GM21786 (cell line): ENCODE measurements at regions not wholly inside any gene's neighbourhood (a gene's known extent, or its start where the extent isn't known, plus 50 kb on each side); places are given as distances from the start of the nearest gene placed in this dataset.
"Not testable (repeated sequence)": the region's sequence is repeated elsewhere in the genome, so short reads cannot be mapped to it uniquely, and the experiment has no call there.

Experiments
- ATAC-seq: cut with Tn5 transposase; IDR thresholded peaks from one replicate; pipeline ENCODE4 v1.9.1; 2021; ENCODE audit not compliant: unreplicated experiment

- no peak for ATAC-seq
Observed at GRCh38 chr4:126468144-126468543, 1153.4 kb downstream of the FAT4 start.

- ATAC-seq, result no peak
Observed at GRCh38 chr4:126470862-126471261, 1156.1 kb downstream of the FAT4 start.

- no peak for ATAC-seq
Observed at GRCh38 chr4:126475730-126476129, 1157.0 kb upstream of the INTU start.

DNA sequence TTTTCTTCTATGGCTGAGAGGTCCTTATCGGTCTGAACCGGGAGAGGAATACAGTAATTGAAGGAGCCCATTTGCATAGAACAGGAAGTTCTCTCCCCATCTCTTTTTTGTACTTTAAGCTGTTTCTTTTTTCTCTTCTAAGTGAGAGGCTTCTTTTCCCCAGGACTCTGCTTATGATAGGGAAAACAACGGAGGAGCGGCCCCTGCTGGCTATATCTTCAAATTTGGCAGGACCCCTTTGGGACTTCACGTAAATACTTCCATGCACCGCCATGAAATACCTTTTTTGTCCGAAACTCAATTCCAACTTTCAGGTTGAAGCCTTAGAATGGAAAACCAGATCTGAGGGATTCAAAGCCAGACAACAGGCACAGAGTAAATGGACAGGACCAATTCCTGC lies 1153.0 kb upstream of the INTU start:
- ATAC-seq, result no peak

DNA sequence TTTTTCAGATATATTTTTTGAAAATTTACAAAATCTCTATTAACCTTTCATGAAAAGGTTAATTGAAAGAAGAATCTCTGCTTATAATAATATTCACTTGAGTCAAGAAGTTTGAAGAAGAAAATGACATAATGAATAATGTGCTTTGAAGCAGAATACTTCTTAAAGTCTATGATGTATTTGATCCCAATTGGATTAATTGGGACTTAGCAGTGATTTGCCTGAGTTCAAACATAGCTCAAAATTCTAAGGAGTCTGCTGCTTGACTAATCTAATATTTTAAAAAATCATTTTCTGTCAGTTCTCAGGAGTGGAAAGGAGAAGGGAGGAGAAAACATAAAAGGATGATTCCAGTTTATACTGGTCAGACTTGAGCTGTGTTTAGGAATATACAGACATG lies 1150.4 kb upstream of the INTU start:
- ATAC-seq, result no peak

DNA sequence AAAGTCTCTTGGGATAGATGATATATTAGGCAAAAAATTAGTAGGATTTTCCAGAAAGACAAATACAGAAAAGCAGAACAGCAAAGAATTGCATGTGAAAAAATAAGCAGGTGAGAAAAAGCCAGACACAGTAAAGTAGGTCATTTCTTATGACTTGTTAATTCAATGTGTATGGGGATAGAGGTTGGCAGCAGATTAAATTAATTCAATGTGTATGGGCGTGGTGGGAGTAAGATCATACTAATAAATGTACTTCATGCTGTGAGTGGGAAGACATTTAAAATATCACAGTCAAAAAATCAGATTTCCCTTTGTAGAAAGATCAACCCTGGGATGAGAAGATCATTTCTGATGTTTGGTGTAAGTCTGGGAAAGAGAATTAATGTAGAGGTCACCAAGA lies 1146.4 kb upstream of the INTU start:
- no peak for ATAC-seq

DNA sequence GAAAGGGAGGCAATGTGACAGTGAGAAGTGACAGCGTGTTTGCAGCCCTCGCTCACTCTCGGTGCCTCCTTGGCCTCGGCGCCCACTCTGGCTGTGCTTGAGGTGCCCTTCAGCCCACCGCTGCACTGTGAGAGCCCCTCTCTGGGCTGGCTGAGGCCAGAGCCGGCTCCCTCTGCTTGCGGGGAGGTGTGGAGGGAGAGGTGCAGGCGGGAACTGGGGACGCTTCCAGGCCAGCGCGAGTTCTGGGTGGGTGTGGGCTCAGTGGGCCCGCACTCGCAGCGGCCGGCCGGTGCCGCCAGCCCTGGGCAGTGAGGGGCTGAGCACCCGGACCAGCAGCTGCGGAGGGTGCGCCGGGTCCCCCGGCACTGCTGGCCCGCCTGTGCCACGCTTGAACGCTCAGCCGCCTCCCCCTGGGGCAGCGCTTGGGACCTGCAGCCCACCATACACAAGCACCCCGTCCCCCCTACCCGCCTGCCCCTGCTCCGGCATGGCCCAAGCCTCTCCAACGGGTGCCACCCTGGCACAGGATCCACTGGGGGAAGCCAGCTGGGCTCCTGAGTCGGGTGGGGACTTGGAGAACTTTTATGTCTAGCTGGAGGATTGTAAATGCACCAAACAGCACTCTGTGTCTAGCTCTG lies 1142.8 kb upstream of the INTU start:
- no peak for ATAC-seq

DNA sequence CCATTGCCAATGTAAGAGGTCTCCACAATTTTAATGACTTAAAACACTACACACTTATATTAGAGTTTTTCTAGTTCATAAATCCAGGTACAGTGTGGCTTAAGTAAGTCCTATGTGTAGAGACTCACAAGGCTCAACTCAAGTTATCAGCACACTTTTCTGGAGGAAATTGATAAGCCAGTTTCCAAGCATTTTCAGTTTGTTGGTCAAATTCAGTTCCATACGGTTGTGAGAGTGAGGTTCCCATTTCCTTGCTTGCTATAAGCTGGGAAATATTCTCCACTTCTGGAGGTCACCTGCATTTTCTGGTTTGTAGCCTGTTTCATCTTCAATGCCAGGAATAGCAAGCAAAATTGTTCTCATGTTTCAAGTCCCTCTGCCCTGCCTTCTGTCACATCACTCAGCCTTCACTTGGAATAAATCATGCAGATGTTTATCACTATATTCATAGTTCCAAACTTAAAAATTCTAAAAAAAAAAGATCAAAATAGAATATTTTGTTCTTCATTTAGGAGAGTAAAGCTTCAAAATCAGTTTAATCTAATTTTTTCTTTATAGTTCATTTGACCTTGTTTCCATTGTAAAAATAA lies 1137.5 kb upstream of the INTU start:
- ATAC-seq, result no peak

GRCh38 chr4:126512979-126513378 lies 1119.8 kb upstream of the INTU start:
- no peak for ATAC-seq

GRCh38 chr4:126513596-126513995 lies 1119.2 kb upstream of the INTU start:
- ATAC-seq, result no peak

DNA sequence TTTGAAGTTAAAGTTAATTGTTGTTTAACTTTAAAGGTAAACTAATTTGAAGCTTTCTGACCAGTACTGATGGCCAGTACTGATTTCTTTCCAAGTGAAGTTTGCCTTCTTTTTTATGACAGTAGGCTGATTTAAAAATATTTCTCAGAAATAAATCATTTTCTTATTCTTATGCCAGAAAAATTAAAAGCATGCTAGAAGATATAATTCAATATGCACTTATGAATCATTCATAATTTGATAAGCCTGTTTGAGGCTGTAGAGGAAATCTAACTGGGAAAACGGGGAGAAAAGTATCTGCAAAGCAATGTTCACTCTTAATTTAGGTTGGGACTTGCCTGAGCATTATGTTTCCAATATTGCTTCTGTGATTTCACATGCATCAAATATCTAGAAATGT lies 1112.0 kb upstream of the INTU start:
- no peak for ATAC-seq

GRCh38 chr4:126525400-126525799 lies 1107.4 kb upstream of the INTU start:
- ATAC-seq, result not testable (repeated sequence)

DNA sequence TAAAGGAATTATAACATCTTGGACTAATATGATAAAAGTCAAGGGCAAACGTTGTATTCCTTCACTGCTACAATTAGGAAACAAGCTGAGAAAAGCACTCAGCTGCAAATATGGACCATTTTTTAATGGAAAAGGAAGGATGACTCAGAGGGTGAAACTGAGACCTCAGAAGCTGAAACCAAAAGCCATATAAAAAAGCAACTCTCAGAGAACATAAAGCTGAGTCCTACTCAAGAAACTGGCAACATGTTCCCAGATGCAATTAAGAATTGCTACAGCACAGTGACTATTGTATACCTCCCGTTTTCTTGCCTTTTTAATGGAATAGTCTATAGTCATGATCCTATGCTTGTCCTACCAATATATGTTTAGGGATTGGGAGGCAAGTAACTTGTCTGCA lies 1106.4 kb upstream of the INTU start:
- ATAC-seq, result no peak

DNA sequence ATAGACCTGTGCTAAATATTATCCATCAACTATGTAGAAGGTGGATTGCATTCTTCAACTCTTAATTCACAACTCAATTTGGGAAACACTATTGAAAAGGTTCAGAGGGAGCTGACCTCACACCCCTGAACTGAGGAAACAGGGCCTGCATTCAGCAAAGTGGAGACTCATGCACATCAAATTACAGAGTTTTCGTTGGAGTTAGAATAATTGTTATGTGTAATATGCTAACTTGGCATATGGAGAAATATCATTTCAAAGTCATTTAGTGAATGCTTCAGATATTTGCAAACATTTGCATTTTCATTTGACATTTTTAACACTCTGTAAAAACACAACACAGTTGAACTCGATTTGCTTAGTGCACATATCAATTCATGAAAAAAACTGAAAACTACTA lies 1102.8 kb upstream of the INTU start:
- ATAC-seq, result no peak

DNA sequence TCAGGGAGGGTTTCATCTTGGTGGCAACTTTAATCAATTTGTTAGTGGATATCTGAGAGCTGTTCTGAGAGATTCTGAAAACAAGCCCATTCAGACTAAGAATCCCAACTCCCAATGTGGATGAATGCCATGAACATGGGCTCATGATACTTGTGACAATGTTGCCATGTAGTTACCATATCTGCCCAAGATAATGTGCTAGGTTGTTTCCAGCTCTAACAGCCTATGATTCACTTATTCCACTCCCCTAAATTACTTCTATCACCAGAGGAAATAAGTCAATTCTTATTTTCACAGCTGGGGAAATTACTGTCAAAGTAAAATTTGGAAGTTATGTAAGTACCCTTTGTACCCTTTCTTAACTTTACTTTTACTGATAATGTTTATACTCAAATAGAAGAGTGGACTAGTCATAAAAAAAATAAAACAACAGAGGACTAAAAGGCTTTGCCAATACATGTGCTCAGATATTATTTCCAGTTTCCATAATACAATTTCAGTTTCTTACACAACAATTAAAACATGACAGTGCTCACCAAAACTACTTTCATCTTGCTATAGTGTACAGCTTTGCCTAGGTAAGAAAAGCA lies 1101.7 kb upstream of the INTU start:
- no peak for ATAC-seq

GRCh38 chr4:126532527-126532926 lies 1100.2 kb upstream of the INTU start:
- ATAC-seq, result no peak

- no peak for ATAC-seq
Observed at GRCh38 chr4:126533146-126533805, 1099.5 kb upstream of the INTU start.

GRCh38 chr4:126539771-126540170 lies 1093.0 kb upstream of the INTU start:
- ATAC-seq, result no peak

DNA sequence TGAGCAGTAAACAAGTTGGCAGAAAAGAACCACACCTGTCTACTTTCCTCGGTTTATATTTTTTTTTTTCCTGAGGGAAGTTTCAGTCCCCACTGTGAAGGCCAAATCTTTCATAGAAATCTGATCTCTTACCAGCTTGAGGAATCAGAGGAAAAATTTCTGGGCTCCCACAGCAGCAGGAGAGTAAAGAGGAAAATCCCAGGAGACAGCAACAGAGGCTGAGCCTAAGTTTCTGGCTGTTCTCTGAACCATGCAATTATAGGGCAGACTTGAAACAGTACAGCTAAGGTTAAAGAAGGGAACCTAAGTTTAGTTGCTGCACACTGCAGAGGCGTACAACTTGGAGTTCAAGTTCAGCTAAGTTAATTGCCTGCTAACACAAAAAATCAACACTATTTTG lies 1090.9 kb upstream of the INTU start:
- no peak for ATAC-seq

DNA sequence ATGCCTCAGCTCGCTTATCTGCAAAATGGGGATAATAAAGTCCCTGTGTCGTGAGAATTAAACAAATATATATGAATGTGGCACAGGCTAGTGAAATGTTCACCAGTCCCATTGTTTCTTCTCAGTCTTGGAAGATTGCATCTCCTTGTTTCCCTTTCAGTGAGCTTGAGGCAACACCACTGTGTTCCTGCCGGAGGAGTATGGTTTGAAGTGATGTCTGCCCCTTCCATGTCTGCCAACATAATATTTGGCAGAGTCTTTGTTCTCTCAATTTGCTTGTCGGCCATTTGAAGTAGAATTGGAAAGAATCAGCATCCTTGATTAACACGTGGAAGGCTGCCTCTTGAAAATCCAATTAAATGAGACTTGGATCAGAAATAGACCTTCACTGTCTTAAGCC lies 1088.5 kb upstream of the INTU start:
- no peak for ATAC-seq

- ATAC-seq, result not testable (repeated sequence)
Observed at GRCh38 chr4:126546197-126546596, 1086.6 kb upstream of the INTU start.

GRCh38 chr4:126547352-126547751 lies 1085.4 kb upstream of the INTU start:
- ATAC-seq, result no peak
